ENCODE measurements at regions not wholly inside any gene's neighbourhood (a gene's known extent, or its start where the extent isn't known, plus 50 kb on each side); places are given as distances from the start of the nearest gene placed in this dataset.

DNA sequence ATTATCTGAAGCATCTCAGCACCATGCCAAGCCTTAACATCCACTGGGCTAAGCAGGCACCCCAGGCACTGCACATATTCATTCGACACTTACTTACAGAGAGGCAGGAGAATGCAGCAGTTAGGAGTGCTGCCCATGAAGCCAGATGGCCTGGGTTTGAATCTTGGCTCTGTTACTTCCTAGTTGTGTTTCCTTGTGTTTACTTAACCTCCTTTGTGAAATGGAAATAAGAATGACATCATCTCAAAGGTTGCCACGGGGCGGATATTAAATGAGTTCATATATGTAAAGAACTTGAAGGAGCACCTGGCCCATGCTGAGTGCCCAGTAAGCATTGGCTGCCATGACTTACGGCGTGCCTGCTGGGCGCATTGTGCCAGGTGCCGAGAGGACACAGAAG is 565.2 kb downstream of the CDK5RAP2 start:
- TF ChIP-seq CTCF (IDR thresholded peaks at IDR 0.05 in 8 of 11, conservative IDR thresholded peaks at IDR 0.05 in 3 of 11) = no peak
- TF ChIP-seq POLR2AphosphoS5 (IDR thresholded peaks at IDR 0.05) = no peak

Data from spleen (tissue), 7 donors.